Putamen (tissue), 1 donor: ENCODE measurements at regions not wholly inside any gene's neighbourhood (a gene's known extent, or its start where the extent isn't known, plus 50 kb on each side); places are given as distances from the start of the nearest gene placed in this dataset.
"Not testable (repeated sequence)": the region's sequence is repeated elsewhere in the genome, so short reads cannot be mapped to it uniquely, and the experiment has no call there.

ENCODE experiments used
- DNase-seq: peaks from one replicate; pipeline ENCODE4 v3.0.0-alpha.2; 2016; ENCODE audit warnings: low spot score

GRCh38 chr18:76307293-76307690 is 187.8 kb downstream of the ZNF516 start:
- no peak for DNase-seq

- DNase-seq, result no peak
These were observed 188.3 kb downstream of the ZNF516 start for GRCh38 chr18:76306685-76307292.

- DNase-seq, result no peak
These were observed 209.2 kb downstream of the ZNF516 start for GRCh38 chr18:76285866-76286265.

GRCh38 chr18:76281565-76281964 is 213.5 kb downstream of the ZNF516 start:
- no peak for DNase-seq

- DNase-seq, result no peak
These were observed 217.2 kb downstream of the ZNF516 start for GRCh38 chr18:76277801-76278200.

- no peak for DNase-seq
These were observed 219.2 kb downstream of the ZNF516 start for GRCh38 chr18:76275727-76276313.

- peak; percentile 7 for DNase-seq
These were observed 220.4 kb downstream of the ZNF516 start for GRCh38 chr18:76274468-76275289.

- DNase-seq, result no peak
These were observed 221.1 kb downstream of the ZNF516 start for GRCh38 chr18:76273956-76274355.

GRCh38 chr18:76273036-76273545 is 222.0 kb downstream of the ZNF516 start:
- no peak for DNase-seq

GRCh38 chr18:76267423-76267822 is 227.6 kb downstream of the ZNF516 start:
- not testable (repeated sequence) for DNase-seq

GRCh38 chr18:76266236-76266991 is 228.6 kb downstream of the ZNF516 start:
- no peak for DNase-seq

- no peak for DNase-seq
These were observed 229.4 kb downstream of the ZNF516 start for GRCh38 chr18:76265497-76266235.

- DNase-seq, result no peak
These were observed 230.2 kb downstream of the ZNF516 start for GRCh38 chr18:76264876-76265250.

- DNase-seq, result no peak
These were observed 230.7 kb downstream of the ZNF516 start for GRCh38 chr18:76264198-76264875.

- no peak for DNase-seq
These were observed 231.7 kb downstream of the ZNF516 start for GRCh38 chr18:76263046-76264005.

GRCh38 chr18:76260941-76261472 is 234.0 kb downstream of the ZNF516 start:
- DNase-seq, result peak; percentile 5

- DNase-seq, result no peak
These were observed 235.3 kb downstream of the ZNF516 start for GRCh38 chr18:76259711-76260110.

GRCh38 chr18:76259096-76259495 is 235.9 kb downstream of the ZNF516 start:
- no peak for DNase-seq

GRCh38 chr18:76258209-76258608 is 236.8 kb downstream of the ZNF516 start:
- no peak for DNase-seq
